OCI-M2 (cell line): ENCODE measurements at regions not wholly inside any gene's neighbourhood (a gene's known extent, or its start where the extent isn't known, plus 50 kb on each side); places are given as distances from the start of the nearest gene placed in this dataset.

Experiments used
- DNase-seq: peaks from one replicate; lab custom pipeline; 2025; ENCODE audit not compliant: unreplicated experiment; lab: John Stamatoyannopoulos, UW

- no peak for DNase-seq
These were observed 342.8 kb downstream of the PPARGC1A start for GRCh38 chr4:23547096-23547495.

- DNase-seq, result no peak
These were observed 349.8 kb downstream of the PPARGC1A start for GRCh38 chr4:23539969-23540569.

GRCh38 chr4:23533859-23534258 is 356.0 kb downstream of the PPARGC1A start:
- no peak for DNase-seq

- DNase-seq, result no peak
These were observed 373.1 kb downstream of the PPARGC1A start for GRCh38 chr4:23516716-23517115.

GRCh38 chr4:23504083-23504482 is 385.8 kb downstream of the PPARGC1A start:
- DNase-seq, result no peak

- no peak for DNase-seq
These were observed 388.9 kb downstream of the PPARGC1A start for GRCh38 chr4:23500894-23501449.

- DNase-seq, result no peak
These were observed 404.0 kb downstream of the PPARGC1A start for GRCh38 chr4:23485801-23486200.

- DNase-seq, result no peak
These were observed 405.2 kb downstream of the PPARGC1A start for GRCh38 chr4:23484689-23485088.

GRCh38 chr4:23483320-23483960 is 406.4 kb downstream of the PPARGC1A start:
- no peak for DNase-seq

- no peak for DNase-seq
These were observed 408.3 kb downstream of the PPARGC1A start for GRCh38 chr4:23481566-23481965.

- DNase-seq, result no peak
These were observed 411.9 kb downstream of the PPARGC1A start for GRCh38 chr4:23477905-23478304.

- no peak for DNase-seq
These were observed 413.2 kb downstream of the PPARGC1A start for GRCh38 chr4:23476515-23477090.

GRCh38 chr4:23463071-23463470 is 426.8 kb downstream of the PPARGC1A start:
- no peak for DNase-seq

GRCh38 chr4:23458054-23458453 is 431.8 kb downstream of the PPARGC1A start:
- no peak for DNase-seq

GRCh38 chr4:23456864-23457263 is 433.0 kb downstream of the PPARGC1A start:
- DNase-seq, result no peak

- DNase-seq, result no peak
These were observed 434.2 kb downstream of the PPARGC1A start for GRCh38 chr4:23455456-23456158.

GRCh38 chr4:23441530-23442069 is 448.2 kb downstream of the PPARGC1A start:
- DNase-seq, result no peak

- DNase-seq, result no peak
These were observed 451.1 kb downstream of the PPARGC1A start for GRCh38 chr4:23438764-23439163.

- no peak for DNase-seq
These were observed 460.4 kb downstream of the PPARGC1A start for GRCh38 chr4:23429497-23429896.

GRCh38 chr4:23425570-23425969 is 464.3 kb downstream of the PPARGC1A start:
- no peak for DNase-seq

GRCh38 chr4:23423540-23423939 is 466.3 kb downstream of the PPARGC1A start:
- no peak for DNase-seq
